ENCODE measurements at regions not wholly inside any gene's neighbourhood (a gene's known extent, or its start where the extent isn't known, plus 50 kb on each side); places are given as distances from the start of the nearest gene placed in this dataset.
"Not testable (repeated sequence)": the region's sequence is repeated elsewhere in the genome, so short reads cannot be mapped to it uniquely, and the experiment has no call there.

GRCh38 chr6:91196729-91197128, 609.9 kb upstream of the MAP3K7 start:
- H3K36me3 ChIP-seq (replicated peaks; ENCODE audit: insufficient read depth, low read length): no peaks in the 10 kb centered on the region
- no peak for DNase-seq
- H3K4me1 ChIP-seq (ENCODE audit: low read length): no peaks in the 10 kb centered on the region
- no peaks in the 10 kb centered on the region for H4K20me1 ChIP-seq (ENCODE audit: insufficient read depth, low read length)
- H3K4me3 ChIP-seq (ENCODE audit: low read length): no peak overlapping the region
- no peak overlapping the region for H2AFZ ChIP-seq (ENCODE audit: low read length)
- no peaks in the 10 kb centered on the region for H3K9me2 ChIP-seq (replicated peaks; ENCODE audit: insufficient read depth, low read length)
- H3K27ac ChIP-seq (ENCODE audit: low read length): no peak overlapping the region
- no peak overlapping the region for H3K4me2 ChIP-seq (ENCODE audit: low read depth, low read length)
- H3K79me2 ChIP-seq (ENCODE audit: low read length): no peaks in the 10 kb centered on the region
- H3K27me3 ChIP-seq (replicated peaks; ENCODE audit: insufficient read depth, low read length): no peaks in the 10 kb centered on the region
- no peak overlapping the region for H3K9ac ChIP-seq (ENCODE audit: low read length)
- TF ChIP-seq CTCF (IDR thresholded peaks at IDR 0.05; ENCODE audit: low read length): no peak
- TF ChIP-seq EZH2phosphoT487 (IDR thresholded peaks at IDR 0.05; ENCODE audit: low read length): no peak
- no peak for TF ChIP-seq EZH2 (optimal IDR thresholded peaks at IDR 0.05; ENCODE audit: low read depth, low read length)
- no peaks in the 10 kb centered on the region for H3K9me3 ChIP-seq (replicated peaks; ENCODE audit: insufficient read depth, low read length)
- H3F3A ChIP-seq (ENCODE audit: insufficient read depth, low read length): no peaks in the 10 kb centered on the region

GRCh38 chr6:91193446-91193845, 606.6 kb upstream of the MAP3K7 start:
- no peak overlapping the region for H3K9ac ChIP-seq (ENCODE audit: low read length)
- H3K36me3 ChIP-seq (replicated peaks; ENCODE audit: insufficient read depth, low read length): no peaks in the 10 kb centered on the region
- no peaks in the 10 kb centered on the region for H3K9me3 ChIP-seq (replicated peaks; ENCODE audit: insufficient read depth, low read length)
- H3K4me1 ChIP-seq (ENCODE audit: low read length): no peaks in the 10 kb centered on the region
- H3K27ac ChIP-seq (ENCODE audit: low read length): no peak overlapping the region
- H4K20me1 ChIP-seq (ENCODE audit: insufficient read depth, low read length): no peaks in the 10 kb centered on the region
- DNase-seq: no peak
- H3K4me2 ChIP-seq (ENCODE audit: low read depth, low read length): no peak overlapping the region
- no peak overlapping the region for H2AFZ ChIP-seq (ENCODE audit: low read length)
- TF ChIP-seq EZH2phosphoT487 (IDR thresholded peaks at IDR 0.05; ENCODE audit: low read length): no peak
- no peak for TF ChIP-seq EZH2 (optimal IDR thresholded peaks at IDR 0.05; ENCODE audit: low read depth, low read length)
- TF ChIP-seq CTCF (IDR thresholded peaks at IDR 0.05; ENCODE audit: low read length): no peak
- H3K4me3 ChIP-seq (ENCODE audit: low read length): no peak overlapping the region
- H3K9me2 ChIP-seq (replicated peaks; ENCODE audit: insufficient read depth, low read length): no peaks in the 10 kb centered on the region
- no peaks in the 10 kb centered on the region for H3K27me3 ChIP-seq (replicated peaks; ENCODE audit: insufficient read depth, low read length)
- no peaks in the 10 kb centered on the region for H3F3A ChIP-seq (ENCODE audit: insufficient read depth, low read length)
- H3K79me2 ChIP-seq (ENCODE audit: low read length): no peaks in the 10 kb centered on the region

- H3K79me2 ChIP-seq (ENCODE audit: low read length): not testable (repeated sequence)
Observed at GRCh38 chr6:91190041-91190440, 603.2 kb upstream of the MAP3K7 start.

GRCh38 chr6:91185072-91185471, 598.2 kb upstream of the MAP3K7 start:
- H3K4me3 ChIP-seq (ENCODE audit: low read length): no peak overlapping the region
- TF ChIP-seq EZH2phosphoT487 (IDR thresholded peaks at IDR 0.05; ENCODE audit: low read length) (no peak), CTCF (IDR thresholded peaks at IDR 0.05; ENCODE audit: low read length) (no peak), EZH2 (optimal IDR thresholded peaks at IDR 0.05; ENCODE audit: low read depth, low read length) (no peak)
- H3K27ac ChIP-seq (ENCODE audit: low read length): no peak overlapping the region
- H3K79me2 ChIP-seq (ENCODE audit: low read length): no peaks in the 10 kb centered on the region
- H3K27me3 ChIP-seq (replicated peaks; ENCODE audit: insufficient read depth, low read length): no peaks in the 10 kb centered on the region
- H3K36me3 ChIP-seq (replicated peaks; ENCODE audit: insufficient read depth, low read length): no peaks in the 10 kb centered on the region
- H2AFZ ChIP-seq (ENCODE audit: low read length): no peak overlapping the region
- DNase-seq: no peak
- H3K9ac ChIP-seq (ENCODE audit: low read length): no peak overlapping the region
- H3K9me3 ChIP-seq (replicated peaks; ENCODE audit: insufficient read depth, low read length): no peaks in the 10 kb centered on the region
- H3K9me2 ChIP-seq (replicated peaks; ENCODE audit: insufficient read depth, low read length): no peaks in the 10 kb centered on the region
- H3F3A ChIP-seq (ENCODE audit: insufficient read depth, low read length): no peaks in the 10 kb centered on the region
- no peaks in the 10 kb centered on the region for H3K4me1 ChIP-seq (ENCODE audit: low read length)
- H3K4me2 ChIP-seq (ENCODE audit: low read depth, low read length): no peak overlapping the region
- no peaks in the 10 kb centered on the region for H4K20me1 ChIP-seq (ENCODE audit: insufficient read depth, low read length)

More at GRCh38 chr6:91190041-91190440, 603.2 kb upstream of the MAP3K7 start:
- H3F3A ChIP-seq (ENCODE audit: insufficient read depth, low read length); H3K27ac ChIP-seq (ENCODE audit: low read length); H3K9me3 ChIP-seq (replicated peaks; ENCODE audit: insufficient read depth, low read length); H3K36me3 ChIP-seq (replicated peaks; ENCODE audit: insufficient read depth, low read length); H2AFZ ChIP-seq (ENCODE audit: low read length); H3K4me2 ChIP-seq (ENCODE audit: low read depth, low read length); H3K4me1 ChIP-seq (ENCODE audit: low read length); DNase-seq; H3K27me3 ChIP-seq (replicated peaks; ENCODE audit: insufficient read depth, low read length); H4K20me1 ChIP-seq (ENCODE audit: insufficient read depth, low read length); H3K9ac ChIP-seq (ENCODE audit: low read length); H3K4me3 ChIP-seq (ENCODE audit: low read length); H3K9me2 ChIP-seq (replicated peaks; ENCODE audit: insufficient read depth, low read length): not testable (repeated sequence)

Data from MM.1S (cell line).